ENCODE measurements at regions not wholly inside any gene's neighbourhood (a gene's known extent, or its start where the extent isn't known, plus 50 kb on each side); places are given as distances from the start of the nearest gene placed in this dataset.

DNA sequence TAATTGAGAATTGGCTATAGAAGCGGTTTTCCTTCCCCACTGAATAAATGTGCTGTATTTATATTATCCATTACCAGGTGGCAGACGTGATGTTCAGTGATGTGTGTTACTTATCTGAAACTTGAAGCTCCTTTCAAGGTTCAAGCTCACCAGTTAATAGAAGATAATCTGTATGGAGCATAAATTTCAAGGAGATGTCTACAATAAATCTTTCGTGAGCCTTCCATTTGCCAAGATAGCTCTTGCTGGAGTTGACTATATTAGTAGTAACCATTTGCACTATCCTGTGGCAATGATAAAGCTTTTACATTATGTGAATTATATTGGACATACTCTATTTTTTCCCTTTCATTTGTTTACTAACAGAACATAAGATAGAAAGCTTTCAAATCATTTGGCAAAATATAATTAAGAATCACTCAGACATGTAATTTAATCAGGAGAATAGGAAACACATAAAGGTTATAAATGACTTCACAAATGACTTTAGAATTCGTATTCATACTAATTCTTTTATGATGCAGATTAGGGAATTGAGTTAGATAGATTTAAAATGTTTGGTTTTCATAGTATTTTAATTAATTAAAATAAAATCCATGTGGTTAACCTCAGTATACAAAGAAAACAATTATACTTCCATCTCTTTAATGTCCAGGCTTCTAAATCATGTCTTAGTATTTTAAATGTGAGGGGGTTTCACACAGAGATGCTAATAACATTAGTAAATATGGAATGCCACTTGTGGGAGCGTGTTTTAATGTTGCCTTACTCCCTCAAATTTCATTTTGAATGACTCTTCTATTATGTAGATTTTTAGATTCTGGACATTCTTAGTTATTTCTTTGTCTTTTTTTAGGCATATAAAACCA lies 664.4 kb upstream of the CDH8 start:
- peaks cover 0 to 4% of the 10 kb centered on the region in 2 experiments; a peak in 1 of 5 replicates for H3K9me3 Mint-ChIP-seq

More for the DNA sequence above, 664.4 kb upstream of the CDH8 start:
- Histone ChIP-seq H3K27ac (ENCODE audit: insufficient read length, low read depth, low read length) (no peak overlapping the region), H3T11ph (ENCODE audit: low read length) (no peak overlapping the region), H4K91ac (ENCODE audit: insufficient read length, low read depth, low read length) (no peak overlapping the region), H4K5ac (ENCODE audit: insufficient read length, low read depth, low read length) (no peak overlapping the region), H2BK15ac (ENCODE audit: low read depth, low read length) (no peak overlapping the region), H3K56ac (ENCODE audit: insufficient read length, low read depth, low read length) (no peak overlapping the region), H4K8ac (replicated peaks; ENCODE audit: insufficient read length, low read depth, low read length) (no peak overlapping the region), H2BK20ac (ENCODE audit: low read depth, low read length, poor library complexity, severe bottlenecking) (no peak overlapping the region), H3K23me2 (ENCODE audit: insufficient read length, low read depth, low read length, poor library complexity, severe bottlenecking) (no peaks in the 10 kb centered on the region), H3K79me1 (ENCODE audit: insufficient read depth, low read depth, low read length, poor library complexity, severe bottlenecking) (no peaks in the 10 kb centered on the region), H3K27me3 (ENCODE audit: insufficient read depth, low read length) (no peaks in the 10 kb centered on the region), H2BK120ac (ENCODE audit: low read depth, low read length, poor library complexity, severe bottlenecking) (no peak overlapping the region), H3K4ac (ENCODE audit: low read depth, low read length) (no peak overlapping the region), H3K79me2 (ENCODE audit: insufficient read depth, low read length) (no peaks in the 10 kb centered on the region), H3K9me3 (ENCODE audit: control insufficient read depth, low read depth, low read length) (no peaks in the 10 kb centered on the region), H2BK12ac (ENCODE audit: insufficient read length, low read depth, low read length) (no peak overlapping the region), H3K4me2 (ENCODE audit: insufficient read depth, insufficient read length, low read length) (no peak overlapping the region), H3K9ac (ENCODE audit: extremely low read depth, insufficient read length, low read length) (no peak overlapping the region), H3K23ac (ENCODE audit: insufficient read length, low read depth, low read length) (no peak overlapping the region), H3K14ac (ENCODE audit: insufficient read depth, low read length) (no peak overlapping the region), H3K4me1 (ENCODE audit: insufficient read depth, low read length) (no peaks in the 10 kb centered on the region), H2AFZ (ENCODE audit: low read length) (no peak overlapping the region), H2AK5ac (ENCODE audit: insufficient read length, low read length) (no peak overlapping the region), H4K20me1 (ENCODE audit: control insufficient read depth, insufficient read depth, insufficient read length) (no peaks in the 10 kb centered on the region), H2BK5ac (ENCODE audit: insufficient read length, low read length) (no peak overlapping the region), H3K18ac (ENCODE audit: insufficient read length, low read depth, low read length) (no peak overlapping the region)
- no CpG with 5 or more reads among the region's 5 CpGs for WGBS (ENCODE audit: extremely low coverage, insufficient read length, low lambda C conversion rate)
- Mint-ChIP-seq H3K27me3 (ENCODE audit: low read depth) (no peaks in the 10 kb centered on the region), H3K36me3 (ENCODE audit: insufficient read depth in 1 of 3, low read depth in 3 of 3) (no peaks in the 10 kb centered on the region; a peak in 2 of 7 replicates), H3K4me3 (no peak overlapping the region), H3K4me1 (peaks cover 9 to 20% of the 10 kb centered on the region in 2 experiments), H3K27ac (no peak overlapping the region; a peak in 1 of 7 replicates)
- TF ChIP-seq, protein P1, sequence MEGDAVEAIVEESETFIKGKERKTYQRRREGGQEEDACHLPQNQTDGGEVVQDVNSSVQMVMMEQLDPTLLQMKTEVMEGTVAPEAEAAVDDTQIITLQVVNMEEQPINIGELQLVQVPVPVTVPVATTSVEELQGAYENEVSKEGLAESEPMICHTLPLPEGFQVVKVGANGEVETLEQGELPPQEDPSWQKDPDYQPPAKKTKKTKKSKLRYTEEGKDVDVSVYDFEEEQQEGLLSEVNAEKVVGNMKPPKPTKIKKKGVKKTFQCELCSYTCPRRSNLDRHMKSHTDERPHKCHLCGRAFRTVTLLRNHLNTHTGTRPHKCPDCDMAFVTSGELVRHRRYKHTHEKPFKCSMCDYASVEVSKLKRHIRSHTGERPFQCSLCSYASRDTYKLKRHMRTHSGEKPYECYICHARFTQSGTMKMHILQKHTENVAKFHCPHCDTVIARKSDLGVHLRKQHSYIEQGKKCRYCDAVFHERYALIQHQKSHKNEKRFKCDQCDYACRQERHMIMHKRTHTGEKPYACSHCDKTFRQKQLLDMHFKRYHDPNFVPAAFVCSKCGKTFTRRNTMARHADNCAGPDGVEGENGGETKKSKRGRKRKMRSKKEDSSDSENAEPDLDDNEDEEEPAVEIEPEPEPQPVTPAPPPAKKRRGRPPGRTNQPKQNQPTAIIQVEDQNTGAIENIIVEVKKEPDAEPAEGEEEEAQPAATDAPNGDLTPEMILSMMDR (conservative IDR thresholded peaks at IDR 0.05) = no peak
- DNase-seq = no peak

Measured in H9 (cell line).